ENCODE measurements at regions not wholly inside any gene's neighbourhood (a gene's known extent, or its start where the extent isn't known, plus 50 kb on each side); places are given as distances from the start of the nearest gene placed in this dataset.
"Not testable (repeated sequence)": the region's sequence is repeated elsewhere in the genome, so short reads cannot be mapped to it uniquely, and the experiment has no call there.

GRCh38 chr1:187848321-187848720 lies 1019.6 kb downstream of the PLA2G4A start:
- no peak overlapping the region for H3K4me3 ChIP-seq (ENCODE audit: low read depth, low read length)
- TF ChIP-seq, protein P1, sequence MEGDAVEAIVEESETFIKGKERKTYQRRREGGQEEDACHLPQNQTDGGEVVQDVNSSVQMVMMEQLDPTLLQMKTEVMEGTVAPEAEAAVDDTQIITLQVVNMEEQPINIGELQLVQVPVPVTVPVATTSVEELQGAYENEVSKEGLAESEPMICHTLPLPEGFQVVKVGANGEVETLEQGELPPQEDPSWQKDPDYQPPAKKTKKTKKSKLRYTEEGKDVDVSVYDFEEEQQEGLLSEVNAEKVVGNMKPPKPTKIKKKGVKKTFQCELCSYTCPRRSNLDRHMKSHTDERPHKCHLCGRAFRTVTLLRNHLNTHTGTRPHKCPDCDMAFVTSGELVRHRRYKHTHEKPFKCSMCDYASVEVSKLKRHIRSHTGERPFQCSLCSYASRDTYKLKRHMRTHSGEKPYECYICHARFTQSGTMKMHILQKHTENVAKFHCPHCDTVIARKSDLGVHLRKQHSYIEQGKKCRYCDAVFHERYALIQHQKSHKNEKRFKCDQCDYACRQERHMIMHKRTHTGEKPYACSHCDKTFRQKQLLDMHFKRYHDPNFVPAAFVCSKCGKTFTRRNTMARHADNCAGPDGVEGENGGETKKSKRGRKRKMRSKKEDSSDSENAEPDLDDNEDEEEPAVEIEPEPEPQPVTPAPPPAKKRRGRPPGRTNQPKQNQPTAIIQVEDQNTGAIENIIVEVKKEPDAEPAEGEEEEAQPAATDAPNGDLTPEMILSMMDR (IDR thresholded peaks at IDR 0.05; ENCODE audit: borderline replicate concordance, insufficient read depth, low read depth, low read length), result no peak

DNA sequence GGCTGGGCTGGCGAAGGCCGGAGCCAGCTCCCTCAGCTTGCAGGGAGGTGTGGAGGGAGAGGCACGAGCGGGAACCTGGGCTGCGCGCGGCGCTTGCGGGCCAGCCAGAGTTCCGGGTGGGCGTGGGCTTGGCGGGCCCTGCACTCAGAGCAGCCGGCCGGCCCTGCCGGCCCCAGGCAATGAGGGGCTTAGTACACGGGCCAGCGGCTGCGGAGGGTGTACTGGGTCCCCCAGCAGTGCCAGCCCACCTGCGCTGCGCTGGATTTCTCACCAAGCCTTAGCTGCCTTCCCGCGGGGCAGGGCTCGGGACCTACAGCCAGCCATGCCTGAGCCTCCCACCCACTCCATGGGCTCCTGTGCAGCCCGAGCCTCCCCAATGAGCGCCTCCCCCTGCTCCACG lies 1021.4 kb downstream of the PLA2G4A start:
- H3K4me3 ChIP-seq (ENCODE audit: low read depth, low read length), result not testable (repeated sequence)

- H3K4me3 ChIP-seq (ENCODE audit: low read depth, low read length), result no peak overlapping the region
- TF ChIP-seq, protein P1 (IDR thresholded peaks at IDR 0.05; ENCODE audit: borderline replicate concordance, insufficient read depth, low read depth, low read length), result no peak
Measured at GRCh38 chr1:187853505-187853904, 1024.8 kb downstream of the PLA2G4A start.

- no peak overlapping the region for H3K4me3 ChIP-seq (ENCODE audit: low read depth, low read length)
- TF ChIP-seq, protein P1 (IDR thresholded peaks at IDR 0.05; ENCODE audit: borderline replicate concordance, insufficient read depth, low read depth, low read length), result no peak
Measured at GRCh38 chr1:187854457-187854856, 1025.7 kb downstream of the PLA2G4A start.

- no peak overlapping the region for H3K4me3 ChIP-seq (ENCODE audit: low read depth, low read length)
- TF ChIP-seq, protein P1 (IDR thresholded peaks at IDR 0.05; ENCODE audit: borderline replicate concordance, insufficient read depth, low read depth, low read length), result no peak
Measured at GRCh38 chr1:187862506-187862905, 1033.8 kb downstream of the PLA2G4A start.

- no peak overlapping the region for H3K4me3 ChIP-seq (ENCODE audit: low read depth, low read length)
- TF ChIP-seq, protein P1 (IDR thresholded peaks at IDR 0.05; ENCODE audit: borderline replicate concordance, insufficient read depth, low read depth, low read length), result no peak
Measured at GRCh38 chr1:187870552-187870951, 1041.8 kb downstream of the PLA2G4A start.

DNA sequence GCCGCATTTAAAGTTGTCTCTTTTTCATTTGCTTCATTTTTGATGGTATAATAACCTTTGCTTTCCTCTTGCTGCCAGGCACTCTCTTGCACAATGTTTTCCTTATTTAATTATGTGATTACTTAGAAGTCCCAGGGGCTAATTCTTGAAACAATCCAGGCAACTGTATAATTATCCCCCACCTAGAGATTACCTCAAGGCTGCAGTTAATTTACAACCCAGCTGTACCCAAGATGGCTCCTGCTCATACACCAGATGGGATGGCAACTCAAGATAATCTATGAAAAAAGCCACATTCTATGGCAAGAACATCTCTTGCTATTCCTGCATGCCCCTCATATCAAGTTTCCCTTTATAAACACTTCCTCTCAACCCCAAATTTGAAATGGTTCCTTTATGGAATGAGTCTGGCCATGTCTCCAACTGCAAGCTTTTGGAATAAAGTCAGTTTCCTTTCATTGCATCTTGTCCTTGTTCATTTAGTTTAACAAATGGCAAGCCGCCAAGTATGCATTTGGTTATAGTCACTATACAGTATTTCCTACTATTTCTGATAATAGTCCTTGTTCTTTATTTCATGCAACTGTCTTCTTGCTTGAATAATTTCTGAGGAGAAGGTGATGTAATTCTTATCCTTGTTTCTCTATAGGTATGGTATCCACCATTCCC lies 1042.6 kb downstream of the PLA2G4A start:
- H3K4me3 ChIP-seq (ENCODE audit: low read depth, low read length), result no peak overlapping the region
- TF ChIP-seq, protein P1 (IDR thresholded peaks at IDR 0.05; ENCODE audit: borderline replicate concordance, insufficient read depth, low read depth, low read length), result no peak

Data from GM12875 (cell line).